ENCODE measurements at regions not wholly inside any gene's neighbourhood (a gene's known extent, or its start where the extent isn't known, plus 50 kb on each side); places are given as distances from the start of the nearest gene placed in this dataset.

DNA sequence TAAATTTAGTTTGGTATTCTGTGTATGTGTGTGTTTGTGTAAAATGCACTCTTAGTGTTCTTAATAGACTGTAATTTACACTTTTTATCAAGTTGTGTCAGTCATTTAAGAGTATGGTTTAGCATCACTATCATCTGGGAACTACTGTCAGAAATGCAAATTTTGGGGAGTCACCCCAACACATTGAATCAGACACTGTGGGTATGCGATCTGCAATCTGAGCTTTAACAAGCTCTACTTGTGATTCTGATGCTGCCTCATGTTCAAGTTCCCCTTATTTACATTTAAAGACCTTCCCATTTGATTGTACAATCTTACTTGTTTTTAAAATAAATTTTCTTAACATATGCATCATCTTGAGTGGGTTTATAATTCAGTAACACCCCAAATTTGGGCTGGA is 218.1 kb upstream of the FOXP2 start:
- TF ChIP-seq POLR2AphosphoS5 (IDR thresholded peaks at IDR 0.05), result no peak
- no peak for TF ChIP-seq POLR2A (IDR thresholded peaks at IDR 0.05)
- TF ChIP-seq, protein P1, sequence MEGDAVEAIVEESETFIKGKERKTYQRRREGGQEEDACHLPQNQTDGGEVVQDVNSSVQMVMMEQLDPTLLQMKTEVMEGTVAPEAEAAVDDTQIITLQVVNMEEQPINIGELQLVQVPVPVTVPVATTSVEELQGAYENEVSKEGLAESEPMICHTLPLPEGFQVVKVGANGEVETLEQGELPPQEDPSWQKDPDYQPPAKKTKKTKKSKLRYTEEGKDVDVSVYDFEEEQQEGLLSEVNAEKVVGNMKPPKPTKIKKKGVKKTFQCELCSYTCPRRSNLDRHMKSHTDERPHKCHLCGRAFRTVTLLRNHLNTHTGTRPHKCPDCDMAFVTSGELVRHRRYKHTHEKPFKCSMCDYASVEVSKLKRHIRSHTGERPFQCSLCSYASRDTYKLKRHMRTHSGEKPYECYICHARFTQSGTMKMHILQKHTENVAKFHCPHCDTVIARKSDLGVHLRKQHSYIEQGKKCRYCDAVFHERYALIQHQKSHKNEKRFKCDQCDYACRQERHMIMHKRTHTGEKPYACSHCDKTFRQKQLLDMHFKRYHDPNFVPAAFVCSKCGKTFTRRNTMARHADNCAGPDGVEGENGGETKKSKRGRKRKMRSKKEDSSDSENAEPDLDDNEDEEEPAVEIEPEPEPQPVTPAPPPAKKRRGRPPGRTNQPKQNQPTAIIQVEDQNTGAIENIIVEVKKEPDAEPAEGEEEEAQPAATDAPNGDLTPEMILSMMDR (IDR thresholded peaks at IDR 0.05), result no peak
